Lower lobe of right lung (tissue), 2 donors: ENCODE measurements at regions not wholly inside any gene's neighbourhood (a gene's known extent, or its start where the extent isn't known, plus 50 kb on each side); places are given as distances from the start of the nearest gene placed in this dataset.

Experiments
- ATAC-seq, 2 donors: fragments of 200-7000 bp; cut with Tn5 transposase; one replicate each; pipeline ENCODE4 v1.9.1; 2020 to 2022; ENCODE audit warnings: mild to moderate bottlenecking in 2 of 2, moderate library complexity in 2 of 2
- DNase-seq: peaks from one replicate; pipeline ENCODE4 v3.0.0-alpha.2; 2020
- H3K27ac ChIP-seq: fragments of 200-600 bp; one replicate; pipeline ENCODE4 v1.8.0; 2022
- H3K27me3 ChIP-seq: fragments of 200-600 bp; one replicate; pipeline ENCODE4 v1.8.0; 2022; ENCODE audit warnings: low read depth
- H3K36me3 ChIP-seq: fragments of 200-600 bp; one replicate; pipeline ENCODE4 v1.8.0; 2022; ENCODE audit warnings: mild to moderate bottlenecking
- H3K4me1 ChIP-seq: fragments of 200-600 bp; one replicate; pipeline ENCODE4 v1.8.0; 2022
- H3K4me3 ChIP-seq: fragments of 200-600 bp; one replicate; pipeline ENCODE4 v1.8.0; 2022; ENCODE audit warnings: mild to moderate bottlenecking
- H3K9me3 ChIP-seq: fragments of 200-600 bp; one replicate; pipeline ENCODE4 v1.8.0; 2022
- CTCF ChIP-seq: fragments of 200-600 bp; IDR thresholded peaks from one replicate; pipeline ENCODE4 v1.8.0; 2022; ENCODE audit warnings: antibody characterized with exemption, mild to moderate bottlenecking
- intact Hi-C: fragments of 100-400 bp; cut with DNase I; formaldehyde crosslinking; loops from one replicate; pipeline ENCODE4 v1.11.0; 2022
- donor health status: DM: no; HTN: yes; CAD: no; lungs with severe emphysema.

GRCh38 chr15:77843546-77843945 is 210.8 kb upstream of the LINGO1 start:
- Histone ChIP-seq H3K27me3 (peaks cover 10% of the 10 kb centered on the region), H3K9me3 (no peaks in the 10 kb centered on the region), H3K27ac (no peak overlapping the region), H3K4me1 (no peaks in the 10 kb centered on the region), H3K4me3 (no peak overlapping the region), H3K36me3 (no peaks in the 10 kb centered on the region)
- no peak for TF ChIP-seq CTCF
- DNase-seq (no peak), ATAC-seq (no peak)
- intact Hi-C loops, result no loop called here

GRCh38 chr15:77840991-77841775 is 208.5 kb upstream of the LINGO1 start:
- peaks cover 9% of the 10 kb centered on the region for H3K27me3 ChIP-seq
- H3K4me1 ChIP-seq, result no peaks in the 10 kb centered on the region
- ATAC-seq (peak; percentile 41 to 61), DNase-seq (peak; percentile 34)
- no peak for TF ChIP-seq CTCF
- H3K4me3 ChIP-seq, result no peak overlapping the region
- intact Hi-C loops, result no loop called here
- H3K36me3 ChIP-seq, result no peaks in the 10 kb centered on the region
- no peak overlapping the region for H3K27ac ChIP-seq
- H3K9me3 ChIP-seq, result no peaks in the 10 kb centered on the region

GRCh38 chr15:77839970-77840905 is 207.5 kb upstream of the LINGO1 start:
- intact Hi-C loops, result no loop called here
- TF ChIP-seq CTCF, result no peak
- peaks cover 12% of the 10 kb centered on the region for H3K27me3 ChIP-seq
- H3K27ac ChIP-seq, result no peak overlapping the region
- no peak for ATAC-seq
- peak; percentile 20 for DNase-seq
- H3K4me1 ChIP-seq, result no peaks in the 10 kb centered on the region
- H3K36me3 ChIP-seq, result no peaks in the 10 kb centered on the region
- H3K9me3 ChIP-seq, result no peaks in the 10 kb centered on the region
- H3K4me3 ChIP-seq, result no peak overlapping the region

GRCh38 chr15:77839456-77839855 is 206.7 kb upstream of the LINGO1 start:
- intact Hi-C loops, result no loop called here
- H3K36me3 ChIP-seq, result no peaks in the 10 kb centered on the region
- no peaks in the 10 kb centered on the region for H3K9me3 ChIP-seq
- ATAC-seq, result no peak
- TF ChIP-seq CTCF, result no peak
- peaks cover 11% of the 10 kb centered on the region for H3K27me3 ChIP-seq
- DNase-seq, result no peak
- H3K4me1 ChIP-seq, result no peaks in the 10 kb centered on the region
- no peak overlapping the region for H3K4me3 ChIP-seq
- no peak overlapping the region for H3K27ac ChIP-seq

GRCh38 chr15:77838595-77838994 is 205.9 kb upstream of the LINGO1 start:
- peak; percentile 14 for DNase-seq
- no peak for TF ChIP-seq CTCF
- H3K27me3 ChIP-seq, result peaks cover 11% of the 10 kb centered on the region

More at GRCh38 chr15:77838595-77838994, 205.9 kb upstream of the LINGO1 start:
- Histone ChIP-seq H3K36me3 (no peaks in the 10 kb centered on the region), H3K9me3 (no peaks in the 10 kb centered on the region), H3K4me1 (no peaks in the 10 kb centered on the region), H3K4me3 (no peak overlapping the region), H3K27ac (no peak overlapping the region)
- ATAC-seq, result no peak
- intact Hi-C loops, result no loop called here
